Hepatocyte (in vitro differentiated cells): ENCODE measurements at regions not wholly inside any gene's neighbourhood (a gene's known extent, or its start where the extent isn't known, plus 50 kb on each side); places are given as distances from the start of the nearest gene placed in this dataset.

Experiments used
- DNase-seq: peaks from one replicate; pipeline ENCODE4 v3.0.0-alpha.2; 2016; ENCODE audit warnings: low spot score
- H2AFZ ChIP-seq: fragments of 200-600 bp; sonication (generic); 2 replicates; pipeline ENCODE4 v1.6.0; 2016; ENCODE audit warnings: antibody characterized with exemption, mild to moderate bottlenecking
- H3K27ac ChIP-seq: fragments of 200-600 bp; sonication (generic); 2 replicates; pipeline ENCODE4 v1.5.1; 2016; ENCODE audit warnings: mild to moderate bottlenecking
- H3K27me3 ChIP-seq: fragments of 200-600 bp; sonication (generic); 2 replicates; pipeline ENCODE4 v1.6.1; 2016
- H3K36me3 ChIP-seq: fragments of 200-600 bp; sonication (generic); replicated peaks from 2 replicates; pipeline ENCODE4 v1.5.1; 2016; ENCODE audit warnings: low read depth; ENCODE audit not compliant: insufficient read depth
- H3K4me1 ChIP-seq: fragments of 200-600 bp; sonication (generic); 2 replicates; pipeline ENCODE4 v1.5.1; 2016; ENCODE audit warnings: mild to moderate bottlenecking, moderate library complexity; ENCODE audit not compliant: insufficient read depth
- H3K4me2 ChIP-seq: fragments of 200-600 bp; sonication (generic); 2 replicates; pipeline ENCODE4 v1.6.0; 2016
- H3K4me3 ChIP-seq: fragments of 200-600 bp; sonication (generic); 2 replicates; pipeline ENCODE4 v1.5.1; 2016; ENCODE audit warnings: mild to moderate bottlenecking
- H3K79me2 ChIP-seq: fragments of 200-600 bp; sonication (generic); 2 replicates; pipeline ENCODE4 v1.6.0; 2017; ENCODE audit warnings: mild to moderate bottlenecking
- H3K9me2 ChIP-seq: fragments of 200-600 bp; sonication (generic); replicated peaks from 2 replicates; pipeline ENCODE4 v1.6.0; 2017; ENCODE audit warnings: mild to moderate bottlenecking; ENCODE audit not compliant: insufficient read depth
- H3K9me3 ChIP-seq: fragments of 200-600 bp; sonication (generic); 2 replicates; pipeline ENCODE4 v1.5.1; 2016; ENCODE audit warnings: low read depth, mild to moderate bottlenecking
- H4K20me1 ChIP-seq: fragments of 200-600 bp; sonication (generic); 2 replicates; pipeline ENCODE4 v1.6.0; 2016; ENCODE audit warnings: mild to moderate bottlenecking; ENCODE audit not compliant: insufficient read depth, poor library complexity, severe bottlenecking
- CTCF ChIP-seq: fragments of 200-600 bp; sonication (generic); IDR thresholded peaks from 2 replicates; pipeline ENCODE4 v1.5.1; 2016; ENCODE audit warnings: antibody characterized with exemption, mild to moderate bottlenecking; ENCODE audit not compliant: poor library complexity
- EZH2 ChIP-seq: fragments of 200-600 bp; sonication (generic); IDR thresholded peaks from 2 replicates; pipeline ENCODE4 v1.6.1; 2016; ENCODE audit warnings: antibody characterized with exemption, mild to moderate bottlenecking, borderline replicate concordance
- EZH2phosphoT487 ChIP-seq: fragments of 200-600 bp; sonication (generic); IDR thresholded peaks from one replicate; pipeline ENCODE4 v1.6.1; 2018; ENCODE audit warnings: antibody characterized with exemption, mild to moderate bottlenecking, low read depth, moderate library complexity; ENCODE audit not compliant: unreplicated experiment, severe bottlenecking
- WGBS: methylation state at CpG from one replicate; pipeline ENCODE4 v1.1.6; 2016; ENCODE audit warnings: low lambda C conversion rate; ENCODE audit errors: missing lambda C conversion rate; 5-methylcytosine and 5-hydroxymethylcytosine counted together

GRCh38 chr22:19580291-19580890 is 56.2 kb upstream of the CLDN5 start:
- no peaks in the 10 kb centered on the region for H3K9me3 ChIP-seq
- TF ChIP-seq CTCF (no peak), EZH2phosphoT487 (no peak), EZH2 (no peak)
- 95% methylated on average over 5 of the region's 5 CpGs for WGBS

GRCh38 chr22:19582033-19582693 is 58.0 kb upstream of the CLDN5 start:
- WGBS: 90% methylated on average over 17 of the region's 17 CpGs
- Histone ChIP-seq H4K20me1 (no peaks in the 10 kb centered on the region), H3K9me2 (no peaks in the 10 kb centered on the region)

More at GRCh38 chr22:19580291-19580890, 56.2 kb upstream of the CLDN5 start:
- Histone ChIP-seq H3K9me2 (no peaks in the 10 kb centered on the region), H3K36me3 (no peaks in the 10 kb centered on the region), H2AFZ (no peak overlapping the region), H3K79me2 (no peaks in the 10 kb centered on the region), H4K20me1 (no peaks in the 10 kb centered on the region), H3K4me2 (no peak overlapping the region), H3K4me3 (no peak overlapping the region), H3K4me1 (no peaks in the 10 kb centered on the region), H3K27ac (no peak overlapping the region), H3K27me3 (no peaks in the 10 kb centered on the region)
- DNase-seq: no peak

GRCh38 chr22:19586922-19587684 is 62.9 kb upstream of the CLDN5 start:
- Histone ChIP-seq H3K79me2 (no peaks in the 10 kb centered on the region), H2AFZ (no peak overlapping the region), H3K4me3 (no peak overlapping the region), H3K4me1 (no peaks in the 10 kb centered on the region), H3K9me3 (no peaks in the 10 kb centered on the region), H3K27ac (no peak overlapping the region), H3K9me2 (no peaks in the 10 kb centered on the region), H3K27me3 (no peaks in the 10 kb centered on the region), H4K20me1 (no peaks in the 10 kb centered on the region), H3K4me2 (no peak overlapping the region), H3K36me3 (no peaks in the 10 kb centered on the region)
- WGBS: 72% methylated on average over 11 of the region's 11 CpGs
- DNase-seq: no peak
- TF ChIP-seq EZH2phosphoT487 (no peak), CTCF (no peak), EZH2 (no peak)

More at GRCh38 chr22:19582033-19582693, 58.0 kb upstream of the CLDN5 start:
- Histone ChIP-seq H3K4me2 (no peak overlapping the region), H3K27ac (no peak overlapping the region), H2AFZ (no peak overlapping the region), H3K36me3 (no peaks in the 10 kb centered on the region), H3K79me2 (no peaks in the 10 kb centered on the region), H3K9me3 (no peaks in the 10 kb centered on the region), H3K27me3 (no peaks in the 10 kb centered on the region), H3K4me1 (no peaks in the 10 kb centered on the region), H3K4me3 (no peak overlapping the region)
- no peak for DNase-seq
- TF ChIP-seq EZH2 (no peak), CTCF (no peak), EZH2phosphoT487 (no peak)
